Esophagus (tissue), 2 donors: ENCODE measurements at regions not wholly inside any gene's neighbourhood (a gene's known extent, or its start where the extent isn't known, plus 50 kb on each side); places are given as distances from the start of the nearest gene placed in this dataset.

Experiments used
- H3K27ac ChIP-seq, 2 donors: one replicate each; pipeline ENCODE4 v1.5.1; 2013; ENCODE audit warnings: low read depth in 2 of 2, mild to moderate bottlenecking in 2 of 2, inconsistent platforms in 1 of 2, low read length in 1 of 2, moderate library complexity in 1 of 2
- H3K27me3 ChIP-seq, 2 donors: one replicate each; pipeline ENCODE4 v1.6.1; 2013; ENCODE audit warnings: low read length in 2 of 2, control low read depth in 1 of 2, mild to moderate bottlenecking in 1 of 2; ENCODE audit not compliant: insufficient read depth in 2 of 2, control insufficient read depth in 1 of 2
- H3K36me3 ChIP-seq, 2 donors: one replicate each; pipeline ENCODE4 v1.6.1; 2013; ENCODE audit warnings: low read length in 1 of 2; ENCODE audit not compliant: control insufficient read depth in 2 of 2, insufficient read depth in 2 of 2
- H3K4me1 ChIP-seq, 2 donors: one replicate each; pipeline ENCODE4 v1.6.1; 2013; ENCODE audit warnings: low read length in 1 of 2; ENCODE audit not compliant: control insufficient read depth in 2 of 2, insufficient read depth in 2 of 2
- H3K4me3 ChIP-seq, 2 donors: one replicate each; pipeline ENCODE4 v1.5.1; 2013; ENCODE audit warnings: low read length in 2 of 2, mild to moderate bottlenecking in 2 of 2, low read depth in 1 of 2, moderate library complexity in 1 of 2
- H3K9me3 ChIP-seq, 2 donors: one replicate each; pipeline ENCODE4 v1.6.1; 2013; ENCODE audit warnings: mild to moderate bottlenecking in 2 of 2, low read depth in 1 of 2, low read length in 1 of 2, moderate library complexity in 1 of 2; ENCODE audit not compliant: control insufficient read depth in 2 of 2, insufficient read depth in 1 of 2
- WGBS, 2 donors: extraction: QIAGEN DNeasy Blood & Tissue Kit; methylation state at CpG; one replicate each; pipeline ENCODE4 v1.1.7; 2013; 5-methylcytosine and 5-hydroxymethylcytosine counted together
- donor health status: healthy with polysubstance abuse.
- donor health status: Bipolar disorder and iron deficiency.

- peaks cover 6 to 14% of the 10 kb centered on the region in 2 donors for H3K4me1 ChIP-seq
These were observed 154.1 kb upstream of the GOLIM4 start for GRCh38 chr3:168249550-168250414.

GRCh38 chr3:168249205-168249549, 153.5 kb upstream of the GOLIM4 start:
- Histone ChIP-seq H3K27ac (no peak overlapping the region), H3K27me3 (peaks cover 0 to 2% of the 10 kb centered on the region in 2 donors), H3K9me3 (no peaks in the 10 kb centered on the region), H3K4me1 (peaks cover 6 to 14% of the 10 kb centered on the region in 2 donors), H3K36me3 (no peaks in the 10 kb centered on the region), H3K4me3 (peak overlapping the region; percentile 47 to 48)
- 1 to 2% methylated on average over 16 of the region's 16 CpGs for whole genome bisulfite sequencing, 2 donors

More at GRCh38 chr3:168249550-168250414, 154.1 kb upstream of the GOLIM4 start:
- 0 to 1% methylated on average over 76 to 89 of the region's 89 CpGs for WGBS, 2 donors
- H3K36me3 ChIP-seq: no peaks in the 10 kb centered on the region
- H3K9me3 ChIP-seq: no peaks in the 10 kb centered on the region
- peak overlapping the region; percentile 47 to 48 for H3K4me3 ChIP-seq
- H3K27me3 ChIP-seq: peaks cover 0 to 2% of the 10 kb centered on the region in 2 donors
- peak overlapping the region in 1 of 2 donors; percentile 56 for H3K27ac ChIP-seq

- Histone ChIP-seq H3K27ac (no peak overlapping the region), H3K4me1 (peaks cover 6 to 14% of the 10 kb centered on the region in 2 donors), H3K36me3 (no peaks in the 10 kb centered on the region), H3K9me3 (no peaks in the 10 kb centered on the region), H3K27me3 (peaks cover 0 to 2% of the 10 kb centered on the region in 2 donors), H3K4me3 (peak overlapping the region in 1 of 2 donors; percentile 48)
- 1% methylated on average over 27 of the region's 27 CpGs for WGBS, 2 donors
These were observed 152.9 kb upstream of the GOLIM4 start for GRCh38 chr3:168248383-168249204.

- WGBS, 2 donors: 50 to 54% methylated on average over 5 of the region's 5 CpGs
- H3K4me1 ChIP-seq: no peaks in the 10 kb centered on the region
- no peaks in the 10 kb centered on the region for H3K27me3 ChIP-seq
- H3K4me3 ChIP-seq: no peak overlapping the region
- H3K9me3 ChIP-seq: no peaks in the 10 kb centered on the region
- H3K36me3 ChIP-seq: no peaks in the 10 kb centered on the region
- H3K27ac ChIP-seq: no peak overlapping the region
These were observed 145.4 kb upstream of the GOLIM4 start for GRCh38 chr3:168241156-168241555.

GRCh38 chr3:168239287-168239686, 143.6 kb upstream of the GOLIM4 start:
- Histone ChIP-seq H3K27me3 (no peaks in the 10 kb centered on the region), H3K4me3 (no peak overlapping the region), H3K36me3 (no peaks in the 10 kb centered on the region), H3K9me3 (no peaks in the 10 kb centered on the region), H3K27ac (no peak overlapping the region), H3K4me1 (no peaks in the 10 kb centered on the region)
- WGBS, 2 donors: 26 to 29% methylated on average over 1 of the region's 1 CpG

GRCh38 chr3:168233001-168233400, 137.3 kb upstream of the GOLIM4 start:
- Histone ChIP-seq H3K27me3 (no peaks in the 10 kb centered on the region), H3K4me1 (no peaks in the 10 kb centered on the region), H3K27ac (no peak overlapping the region), H3K4me3 (no peak overlapping the region), H3K36me3 (no peaks in the 10 kb centered on the region), H3K9me3 (no peaks in the 10 kb centered on the region)
- whole genome bisulfite sequencing, 2 donors: 93 to 94% methylated on average over 1 of the region's 1 CpG

GRCh38 chr3:168223085-168223484, 127.4 kb upstream of the GOLIM4 start:
- H3K4me3 ChIP-seq: no peak overlapping the region
- no peaks in the 10 kb centered on the region for H3K27me3 ChIP-seq
- no peaks in the 10 kb centered on the region for H3K9me3 ChIP-seq
- H3K4me1 ChIP-seq: no peaks in the 10 kb centered on the region
- H3K36me3 ChIP-seq: no peaks in the 10 kb centered on the region
- H3K27ac ChIP-seq: no peak overlapping the region
- 79 to 83% methylated on average over 3 of the region's 3 CpGs for WGBS, 2 donors

GRCh38 chr3:168220556-168220955, 124.8 kb upstream of the GOLIM4 start:
- H3K9me3 ChIP-seq: no peaks in the 10 kb centered on the region
- H3K27ac ChIP-seq: no peak overlapping the region
- no peaks in the 10 kb centered on the region for H3K36me3 ChIP-seq
- no peak overlapping the region for H3K4me3 ChIP-seq
- WGBS, 2 donors: 27 to 58% methylated on average over 2 of the region's 2 CpGs
- no peaks in the 10 kb centered on the region for H3K27me3 ChIP-seq
- H3K4me1 ChIP-seq: no peaks in the 10 kb centered on the region

GRCh38 chr3:168219530-168219929, 123.8 kb upstream of the GOLIM4 start:
- H3K36me3 ChIP-seq: no peaks in the 10 kb centered on the region
- H3K27ac ChIP-seq: no peak overlapping the region
- H3K4me1 ChIP-seq: no peaks in the 10 kb centered on the region
- H3K9me3 ChIP-seq: no peaks in the 10 kb centered on the region
- WGBS, 2 donors: 86 to 93% methylated on average over 2 of the region's 2 CpGs
- no peak overlapping the region for H3K4me3 ChIP-seq
- H3K27me3 ChIP-seq: no peaks in the 10 kb centered on the region
